HepG2 (cell line): ENCODE measurements at regions not wholly inside any gene's neighbourhood (a gene's known extent, or its start where the extent isn't known, plus 50 kb on each side); places are given as distances from the start of the nearest gene placed in this dataset.

Experiments used
- ATAC-seq: fragments of 200-7000 bp; cut with Tn5 transposase; 3 replicates; pipeline ENCODE4 v1.9.1; 2020; ENCODE audit warnings: mild to moderate bottlenecking, moderate library complexity
- BruUV-seq: library from RNA; stranded (reverse); fragments of 400-500 nt; replicated peaks from 2 replicates; lab custom pipeline; 2021; lab: Mats Ljungman, UMichigan
- CTCF ChIA-PET: fragments of 300-600 bp; formaldehyde crosslinking; extraction: SDS; loops from one replicate; lab custom pipeline; 2021; ENCODE audit warnings: low total read pairs, inconsistent platforms, low intra/inter-chr PET ratio; lab: Yijun Ruan, JAX
- POLR2A ChIA-PET: fragments of 350-600 bp; sonication (Branson Sonifier 250); formaldehyde crosslinking; loops from one replicate; lab custom pipeline; 2020; ENCODE audit warnings: antibody characterized with exemption, inconsistent platforms; lab: Yijun Ruan, JAX
- DNase-seq: peaks from one replicate; pipeline ENCODE4 v3.0.0-alpha.2; 2015; ENCODE audit warnings: low spot score
- FAIRE-seq: peaks from 3 replicates; lab custom pipeline; 2011; peaks lifted over from hg19 to GRCh38; lab: Jason Lieb, UNC
- H2AFZ ChIP-seq: one replicate; pipeline ENCODE4 v1.6.1; 2011; ENCODE audit warnings: low read length, inconsistent platforms
- H3K27ac ChIP-seq: fragments of 300-600 bp; 3 replicates; pipeline ENCODE4 v1.8.0; 2011; ENCODE audit warnings: mixed run types, mild to moderate bottlenecking, mixed read lengths, low read length, inconsistent platforms; ENCODE audit not compliant: insufficient read depth; ENCODE audit errors: extremely low read length
- H3K27me3 ChIP-seq, 2 experiments: fragments of 200-600 bp in 1 of 2; 2 replicates in 1 of 2; 3 replicates in 1 of 2; pipeline versions ENCODE4 v1.6.0 to v1.8.0; 2011; ENCODE audit warnings: low read length in 2 of 2, mild to moderate bottlenecking in 2 of 2, moderate library complexity in 2 of 2, inconsistent platforms in 1 of 2; ENCODE audit not compliant: insufficient read depth in 2 of 2, control insufficient read depth in 1 of 2
- H3K36me3 ChIP-seq, 2 experiments: fragments of 200-600 bp in 1 of 2; replicated peaks in 1 of 2; 2 replicates in 1 of 2; 3 replicates in 1 of 2; pipeline versions ENCODE4 v1.5.1 to v1.8.0; 2011; ENCODE audit warnings: low read length in 2 of 2, inconsistent platforms in 1 of 2; ENCODE audit not compliant: insufficient read depth in 2 of 2, control insufficient read depth in 1 of 2
- H3K4me1 ChIP-seq: 2 replicates; pipeline ENCODE4 v1.5.1; 2012; ENCODE audit warnings: low read length, inconsistent platforms; ENCODE audit not compliant: insufficient read depth
- H3K4me2 ChIP-seq: 2 replicates; pipeline ENCODE4 v1.6.0; 2011; ENCODE audit warnings: low read depth, low read length, inconsistent platforms
- H3K4me3 ChIP-seq, 3 experiments: fragments of 200-600 bp in 1 of 3; sonication (generic), shearing (Covaris generic) in 1 of 3; replicated peaks in 1 of 3; 2 replicates each; pipeline ENCODE4 v1.5.1; 2011 to 2016; ENCODE audit warnings: low read length in 3 of 3, inconsistent platforms in 2 of 3, low read depth in 2 of 3, mild to moderate bottlenecking in 2 of 3, control low read depth in 1 of 3, mixed read lengths in 1 of 3; ENCODE audit not compliant: insufficient read depth in 1 of 3
- H3K79me2 ChIP-seq: one replicate; pipeline ENCODE4 v1.6.1; 2011; ENCODE audit warnings: low read length, inconsistent platforms; ENCODE audit not compliant: insufficient read depth
- H3K9ac ChIP-seq: 2 replicates; pipeline ENCODE4 v1.6.0; 2011; ENCODE audit warnings: mild to moderate bottlenecking, low read depth, low read length, inconsistent platforms; ENCODE audit not compliant: insufficient read depth
- H3K9me3 ChIP-seq: 2 replicates; pipeline ENCODE4 v1.5.1; 2012; ENCODE audit warnings: mild to moderate bottlenecking, low read length
- H4K20me1 ChIP-seq: 2 replicates; pipeline ENCODE4 v1.6.0; 2011; ENCODE audit warnings: inconsistent platforms, mild to moderate bottlenecking, low read length, moderate library complexity; ENCODE audit not compliant: insufficient read depth
- ATF7 ChIP-seq, 2 experiments: fragments of 450-650 bp in 1 of 2; sonication (generic) in 1 of 2; formaldehyde crosslinking in 1 of 2; IDR thresholded peaks; 2 replicates each; pipeline versions ENCODE4 v1.4.0 to v1.6.1; 2016 to 2020; ENCODE audit warnings: antibody characterized with exemption in 1 of 2, mild to moderate bottlenecking in 1 of 2, missing genetic modification reagents in 1 of 2
- CEBPB ChIP-seq: IDR thresholded peaks from 2 replicates; pipeline ENCODE4 v1.6.1; 2011; ENCODE audit warnings: low read depth, low read length, improper control_type of control experiment, borderline replicate concordance
- MAFG ChIP-seq: sonication (generic); formaldehyde crosslinking; IDR thresholded peaks from 2 replicates; pipeline ENCODE4 v1.5.1; 2020; ENCODE audit warnings: mild to moderate bottlenecking, missing genetic modification reagents
- NFIC ChIP-seq: IDR thresholded peaks from 2 replicates; pipeline ENCODE4 v1.6.1; 2012; ENCODE audit warnings: mild to moderate bottlenecking, low read length, inconsistent platforms
- PPARG ChIP-seq: conservative IDR thresholded peaks from 2 replicates; pipeline ENCODE4 v1.6.1; 2016; ENCODE audit warnings: missing biosample characterization, missing genetic modification reagents
- SKI ChIP-seq: fragments of 450-650 bp; IDR thresholded peaks from one replicate; pipeline ENCODE4 v1.6.1; 2018; ENCODE audit warnings: mild to moderate bottlenecking; ENCODE audit not compliant: partially characterized antibody
- SRSF1 ChIP-seq: fragments of 200-400 bp; formaldehyde crosslinking; optimal IDR thresholded peaks from 2 replicates; pipeline ENCODE3; 2017; ENCODE audit warnings: mild to moderate bottlenecking, low read depth, low read length, moderate library complexity
- TBX3 ChIP-seq: fragments of 450-650 bp; IDR thresholded peaks from 2 replicates; pipeline ENCODE4 v1.6.1; 2017; ENCODE audit warnings: antibody characterized with exemption, mild to moderate bottlenecking, inconsistent platforms, borderline replicate concordance
- TRIM22 ChIP-seq: fragments of 450-650 bp; IDR thresholded peaks from 2 replicates; pipeline ENCODE4 v1.6.1; 2017
- XRCC5 ChIP-seq: fragments of 200-400 bp; formaldehyde crosslinking; optimal IDR thresholded peaks from 2 replicates; pipeline ENCODE3; 2017; ENCODE audit warnings: mild to moderate bottlenecking, low read length
- ZFP36 ChIP-seq: fragments of 150-350 bp; IDR thresholded peaks from 2 replicates; pipeline ENCODE4 v1.6.1; 2018; ENCODE audit warnings: borderline replicate concordance, low read length, low read depth; ENCODE audit not compliant: partially characterized antibody
- ZMYM4 ChIP-seq: sonication (generic); formaldehyde crosslinking; IDR thresholded peaks from 2 replicates; pipeline ENCODE4 v1.8.1; 2023; ENCODE audit warnings: mild to moderate bottlenecking, missing genetic modification reagents
- ZNF276 ChIP-seq: sonication (generic); formaldehyde crosslinking; IDR thresholded peaks from 2 replicates; pipeline ENCODE4 v1.4.0; 2020; ENCODE audit warnings: mild to moderate bottlenecking, low read depth, missing genetic modification reagents
- ZNF333 ChIP-seq: sonication (generic); formaldehyde crosslinking; IDR thresholded peaks from 2 replicates; pipeline ENCODE4 v1.4.0; 2020; ENCODE audit warnings: mild to moderate bottlenecking, missing genetic modification reagents, borderline replicate concordance
- ZNF83 ChIP-seq: sonication (generic); formaldehyde crosslinking; IDR thresholded peaks from 2 replicates; pipeline ENCODE4 v1.4.0; 2020; ENCODE audit warnings: missing genetic modification reagents, mild to moderate bottlenecking, borderline replicate concordance
- ZNF879 ChIP-seq: sonication (generic); formaldehyde crosslinking; IDR thresholded peaks from 2 replicates; pipeline ENCODE4 v1.8.1; 2023; ENCODE audit warnings: missing genetic modification reagents
- WGBS: methylation state at CpG from one replicate; pipeline ENCODE4 v1.1.6; 2017; ENCODE audit warnings: low lambda C conversion rate; 5-methylcytosine and 5-hydroxymethylcytosine counted together
- in situ Hi-C: cut with HindIII; loops from 2 replicates; pipeline ENCODE4 v1.10.0; 2017; ENCODE audit warnings: low pct_unique_long_range_greater_than_20kb; ENCODE audit not compliant: extremely low pct_ligation_motif_present
- intact Hi-C: fragments of 100-400 bp; cut with micrococcal nuclease; formaldehyde crosslinking; loops from one replicate; pipeline ENCODE4 v1.10.0; 2022; ENCODE audit not compliant: unreplicated experiment

GRCh38 chr13:109357751-109358471, 428.5 kb downstream of the IRS2 start:
- POLR2A ChIA-PET, result no interaction called here
- no peak overlapping the region for H3K27ac ChIP-seq
- ATAC-seq, result no peak
- no peaks in the 10 kb centered on the region for H3K36me3 ChIP-seq
- H4K20me1 ChIP-seq, result no peaks in the 10 kb centered on the region
- no peak overlapping the region for H3K9ac ChIP-seq
- H3K9me3 ChIP-seq, result no peaks in the 10 kb centered on the region
- no peak for DNase-seq
- no peak overlapping the region for H3K4me3 ChIP-seq
- H3K79me2 ChIP-seq, result no peaks in the 10 kb centered on the region
- no peaks in the 10 kb centered on the region for H3K4me1 ChIP-seq
- WGBS, result 27% methylated on average over 16 of the region's 16 CpGs
- no peak overlapping the region for H3K4me2 ChIP-seq
- TF ChIP-seq ATF7 (IDR thresholded peaks at IDR 0.05), result peak; percentile 58
- TF ChIP-seq ATF7 (CRISPR knock-in tag; IDR thresholded peaks at IDR 0.05), result no peak
- TF ChIP-seq CEBPB, result peak; percentile 21; the same call in 1 of the 2 replicates
- TF ChIP-seq NFIC, result no peak
- no TSS peak for BruUV-seq
- no peaks in the 10 kb centered on the region for H3K27me3 ChIP-seq
- CTCF ChIA-PET, result no interaction called here
- no peak overlapping the region for H2AFZ ChIP-seq
- no peak for FAIRE-seq
- in situ Hi-C loops, result no loop called here
- intact Hi-C loops, result no loop called here

- FAIRE-seq, result no peak
- 50% methylated on average over 21 of the region's 21 CpGs for WGBS
- TF ChIP-seq MAFG (CRISPR knock-in tag), result no peak
- TF ChIP-seq ZNF276, result no peak
- no peak for TF ChIP-seq SKI
- no peak for TF ChIP-seq XRCC5
- TF ChIP-seq TBX3, result no peak
- no peak for TF ChIP-seq ZMYM4 (CRISPR knock-in tag)
- no peak for TF ChIP-seq TRIM22
- TF ChIP-seq ZFP36, result no peak
- no peak for TF ChIP-seq PPARG (CRISPR knock-in tag)
- no peak for TF ChIP-seq ZNF83
- TF ChIP-seq SRSF1, result no peak
- no peak for TF ChIP-seq ZNF879
- no peak for TF ChIP-seq ZNF333 (CRISPR knock-in tag)
Measured at GRCh38 chr13:109355875-109356434, 430.4 kb downstream of the IRS2 start.

More at GRCh38 chr13:109355875-109356434, 430.4 kb downstream of the IRS2 start:
- no peaks in the 10 kb centered on the region; the same call in 1 of the 2 replicates for H3K9me3 ChIP-seq
- CTCF ChIA-PET, result no interaction called here
- H3K4me1 ChIP-seq, result no peaks in the 10 kb centered on the region
- no peak overlapping the region for H3K27ac ChIP-seq
- H2AFZ ChIP-seq, result no peak overlapping the region
- H4K20me1 ChIP-seq, result no peaks in the 10 kb centered on the region
- H3K36me3 ChIP-seq, result no peaks in the 10 kb centered on the region
- H3K9ac ChIP-seq, result no peak overlapping the region
- intact Hi-C loops, result no loop called here
- H3K79me2 ChIP-seq, result no peaks in the 10 kb centered on the region
- POLR2A ChIA-PET, result no interaction called here
- in situ Hi-C loops, result no loop called here
- DNase-seq (no peak), ATAC-seq (no peak)
- no peak overlapping the region for H3K4me2 ChIP-seq
- no peak overlapping the region for H3K4me3 ChIP-seq
- no TSS peak for BruUV-seq
- H3K27me3 ChIP-seq, result no peaks in the 10 kb centered on the region
